ENCODE measurements at regions not wholly inside any gene's neighbourhood (a gene's known extent, or its start where the extent isn't known, plus 50 kb on each side); places are given as distances from the start of the nearest gene placed in this dataset.

DNA sequence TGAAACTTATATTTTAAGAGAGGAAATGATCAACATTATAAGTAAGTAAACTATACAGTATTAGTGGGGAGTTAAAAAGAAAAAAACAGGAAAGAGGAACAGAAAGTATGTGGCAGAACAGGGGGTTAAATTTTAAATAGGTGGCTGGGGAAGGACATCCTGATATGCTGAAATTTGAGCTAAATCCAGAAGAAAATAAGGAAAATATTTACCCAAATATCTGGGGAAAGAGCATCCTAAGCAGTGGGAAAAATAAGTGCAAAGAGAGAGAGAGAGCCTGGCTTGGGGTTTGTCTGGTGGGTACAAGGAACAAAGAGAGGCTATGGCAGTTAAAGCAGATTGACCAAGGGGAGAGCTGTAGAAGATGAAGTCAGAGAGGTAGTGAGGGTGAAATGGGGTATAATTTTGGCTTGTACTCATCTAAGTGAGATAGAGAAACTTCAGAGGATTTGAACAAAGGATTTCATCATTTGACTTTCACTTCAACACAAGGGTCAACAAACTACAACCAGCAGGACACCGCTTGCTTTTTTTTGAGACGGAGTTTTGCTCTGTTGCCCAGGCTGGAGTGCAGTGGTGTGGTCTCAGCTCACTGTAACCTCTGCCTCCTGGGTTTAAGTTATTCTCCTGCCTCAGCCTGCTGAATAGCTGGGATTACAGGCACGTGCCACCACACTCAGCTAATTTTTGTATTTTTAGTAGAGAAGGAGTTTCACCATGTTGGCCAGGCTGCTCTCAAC lies 328.4 kb upstream of the CNR1 start:
- no peak for TF ChIP-seq FOXP2 (optimal IDR thresholded peaks at IDR 0.05; ENCODE audit: control extremely low read depth, extremely low read length, insufficient read depth)
- no peak for TF ChIP-seq POLR2AphosphoS5 (IDR thresholded peaks at IDR 0.05; ENCODE audit: borderline replicate concordance, low read depth, low read length)
- TF ChIP-seq EZH2 (IDR thresholded peaks at IDR 0.05) = no peak
- no peak overlapping the region for H3K9ac ChIP-seq (ENCODE audit: insufficient read length)
- no peaks in the 10 kb centered on the region for H3K9me3 ChIP-seq (ENCODE audit: low read depth, low read length)
- DNase-seq (ENCODE audit: low read depth, low spot score) = no peak
- H3K36me3 ChIP-seq (ENCODE audit: insufficient read depth, low read length) = no peaks in the 10 kb centered on the region
- H3K27ac ChIP-seq = no peak overlapping the region
- H3K4me3 ChIP-seq = no peak overlapping the region

DNA sequence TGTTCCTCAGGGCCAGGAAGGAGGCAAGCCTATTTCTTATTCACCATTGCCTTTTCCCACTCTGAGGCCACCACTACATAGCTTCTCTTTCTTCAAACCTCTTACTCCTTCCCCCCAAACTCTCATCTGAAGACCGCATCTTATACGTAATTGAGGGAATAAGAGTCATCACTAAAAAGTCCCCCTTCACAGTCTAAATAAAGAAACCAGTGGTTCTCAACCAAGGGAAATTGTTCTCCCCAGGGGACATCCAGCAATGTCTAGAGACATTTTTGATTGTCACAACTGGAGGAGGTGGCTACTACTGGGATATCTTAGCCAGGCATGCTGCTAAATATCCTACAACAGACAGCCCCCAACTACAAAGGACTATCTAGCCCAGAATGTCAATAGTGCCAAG lies 327.6 kb upstream of the CNR1 start:
- no peak for TF ChIP-seq EZH2 (IDR thresholded peaks at IDR 0.05)
- no peak for TF ChIP-seq POLR2AphosphoS5 (IDR thresholded peaks at IDR 0.05; ENCODE audit: borderline replicate concordance, low read depth, low read length)
- no peak for TF ChIP-seq FOXP2 (optimal IDR thresholded peaks at IDR 0.05; ENCODE audit: control extremely low read depth, extremely low read length, insufficient read depth)
- Histone ChIP-seq H3K27ac (no peak overlapping the region), H3K9me3 (ENCODE audit: low read depth, low read length) (no peaks in the 10 kb centered on the region), H3K9ac (ENCODE audit: insufficient read length) (no peak overlapping the region), H3K36me3 (ENCODE audit: insufficient read depth, low read length) (no peaks in the 10 kb centered on the region), H3K4me3 (no peak overlapping the region)
- no peak for DNase-seq (ENCODE audit: low read depth, low spot score)

DNA sequence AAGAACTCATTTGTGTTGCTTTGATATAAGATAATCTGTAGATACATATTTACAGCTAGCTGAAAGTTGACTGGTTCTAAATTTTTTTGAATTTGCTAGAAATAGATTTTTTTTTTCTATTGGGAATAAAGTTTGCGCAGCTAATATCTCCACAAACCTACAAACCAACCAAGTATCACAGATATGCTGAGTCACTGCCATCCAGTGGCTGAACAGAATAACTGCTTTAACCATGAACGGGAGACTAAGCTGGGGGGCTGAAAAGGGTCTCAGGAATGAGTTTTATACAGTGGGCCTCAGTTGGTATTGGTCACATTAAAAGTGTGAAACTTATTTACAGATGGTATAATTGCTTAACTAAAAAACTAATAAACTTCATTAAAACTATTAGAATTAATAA lies 326.7 kb upstream of the CNR1 start:
- TF ChIP-seq POLR2AphosphoS5 (IDR thresholded peaks at IDR 0.05; ENCODE audit: borderline replicate concordance, low read depth, low read length) (no peak), EZH2 (IDR thresholded peaks at IDR 0.05) (no peak), FOXP2 (optimal IDR thresholded peaks at IDR 0.05; ENCODE audit: control extremely low read depth, extremely low read length, insufficient read depth) (no peak)
- Histone ChIP-seq H3K27ac (no peak overlapping the region), H3K36me3 (ENCODE audit: insufficient read depth, low read length) (no peaks in the 10 kb centered on the region), H3K9ac (ENCODE audit: insufficient read length) (no peak overlapping the region), H3K4me3 (no peak overlapping the region), H3K9me3 (ENCODE audit: low read depth, low read length) (no peaks in the 10 kb centered on the region)
- peak; percentile 3 for DNase-seq (ENCODE audit: low read depth, low spot score)

DNA sequence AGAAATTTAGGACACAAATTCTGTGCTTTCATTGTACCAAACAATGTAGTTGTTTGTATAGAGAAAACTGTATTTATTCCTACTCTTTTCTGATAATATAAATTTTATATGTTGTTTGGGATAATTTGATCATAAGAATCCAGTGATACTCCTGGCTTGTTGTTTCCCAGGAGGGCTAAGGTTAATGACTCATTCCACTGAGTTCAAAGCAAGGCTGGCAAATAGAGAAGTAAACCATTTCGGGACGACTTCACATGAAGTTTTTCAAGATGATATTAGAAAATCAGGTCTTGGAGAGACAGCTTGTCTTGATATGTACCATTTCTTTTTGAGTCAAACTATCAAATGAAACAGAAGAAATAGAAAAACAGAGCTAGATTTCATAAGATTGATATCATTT lies 326.1 kb upstream of the CNR1 start:
- Histone ChIP-seq H3K9me3 (ENCODE audit: low read depth, low read length) (no peaks in the 10 kb centered on the region), H3K9ac (ENCODE audit: insufficient read length) (no peak overlapping the region), H3K27ac (no peak overlapping the region), H3K36me3 (ENCODE audit: insufficient read depth, low read length) (no peaks in the 10 kb centered on the region), H3K4me3 (no peak overlapping the region)
- no peak for DNase-seq (ENCODE audit: low read depth, low spot score)
- TF ChIP-seq FOXP2 (optimal IDR thresholded peaks at IDR 0.05; ENCODE audit: control extremely low read depth, extremely low read length, insufficient read depth) (no peak), POLR2AphosphoS5 (IDR thresholded peaks at IDR 0.05; ENCODE audit: borderline replicate concordance, low read depth, low read length) (no peak), EZH2 (IDR thresholded peaks at IDR 0.05) (no peak)

DNA sequence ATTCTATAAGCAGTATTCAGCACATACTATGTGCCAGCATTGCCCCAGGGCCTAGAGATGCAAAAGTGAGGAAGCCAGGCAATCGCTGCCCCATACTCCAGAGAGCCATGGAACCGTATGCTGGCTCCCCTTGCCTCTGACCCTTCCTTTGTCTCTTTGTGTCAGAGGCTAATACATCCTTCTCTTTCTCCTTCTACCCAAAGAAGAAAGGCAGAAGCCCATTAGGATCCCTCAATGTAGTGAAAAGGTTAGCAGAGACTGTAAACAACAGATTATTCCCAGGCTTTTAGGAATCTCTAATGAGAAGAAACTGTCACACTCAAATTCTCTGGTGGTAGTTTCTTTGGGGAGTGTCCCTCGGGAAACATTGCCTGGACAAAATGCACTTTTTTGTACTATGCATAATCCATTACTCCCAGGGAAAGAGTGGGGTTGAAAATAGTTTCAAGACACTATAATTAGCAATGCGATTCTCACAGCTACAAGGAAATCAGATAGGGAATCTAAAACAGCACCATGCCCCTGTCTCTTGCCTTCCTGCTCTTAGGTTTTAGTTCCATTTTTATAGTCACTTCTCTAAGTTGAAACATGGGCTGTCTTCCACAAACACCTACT lies 325.2 kb upstream of the CNR1 start:
- Histone ChIP-seq H3K27ac (no peak overlapping the region), H3K36me3 (ENCODE audit: insufficient read depth, low read length) (no peaks in the 10 kb centered on the region), H3K9ac (ENCODE audit: insufficient read length) (no peak overlapping the region), H3K9me3 (ENCODE audit: low read depth, low read length) (no peaks in the 10 kb centered on the region), H3K4me3 (no peak overlapping the region)
- no peak for DNase-seq (ENCODE audit: low read depth, low spot score)
- TF ChIP-seq EZH2 (IDR thresholded peaks at IDR 0.05) (no peak), POLR2AphosphoS5 (IDR thresholded peaks at IDR 0.05; ENCODE audit: borderline replicate concordance, low read depth, low read length) (no peak), FOXP2 (optimal IDR thresholded peaks at IDR 0.05; ENCODE audit: control extremely low read depth, extremely low read length, insufficient read depth) (no peak)

DNA sequence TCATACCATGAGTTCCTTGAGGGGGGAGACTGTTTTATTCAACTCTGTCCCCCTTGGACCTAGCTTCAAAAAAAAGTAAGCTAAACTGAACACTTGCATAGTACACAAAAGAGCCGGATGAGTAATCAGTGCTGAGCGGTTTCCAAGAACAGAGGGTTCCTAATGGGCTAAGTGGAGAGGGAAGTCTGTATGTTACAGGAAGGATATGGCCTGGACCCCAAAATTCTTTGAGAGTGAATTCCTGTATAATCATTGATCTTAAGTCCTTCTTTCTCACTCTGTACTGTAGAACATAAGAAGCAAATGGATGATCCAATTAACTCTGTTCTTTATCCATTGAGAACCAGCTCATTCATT lies 324.7 kb upstream of the CNR1 start:
- Histone ChIP-seq H3K36me3 (ENCODE audit: insufficient read depth, low read length) (no peaks in the 10 kb centered on the region), H3K9ac (ENCODE audit: insufficient read length) (no peak overlapping the region), H3K4me3 (no peak overlapping the region), H3K9me3 (ENCODE audit: low read depth, low read length) (no peaks in the 10 kb centered on the region), H3K27ac (no peak overlapping the region)
- no peak for DNase-seq (ENCODE audit: low read depth, low spot score)
- no peak for TF ChIP-seq EZH2 (IDR thresholded peaks at IDR 0.05)
- no peak for TF ChIP-seq POLR2AphosphoS5 (IDR thresholded peaks at IDR 0.05; ENCODE audit: borderline replicate concordance, low read depth, low read length)

DNA sequence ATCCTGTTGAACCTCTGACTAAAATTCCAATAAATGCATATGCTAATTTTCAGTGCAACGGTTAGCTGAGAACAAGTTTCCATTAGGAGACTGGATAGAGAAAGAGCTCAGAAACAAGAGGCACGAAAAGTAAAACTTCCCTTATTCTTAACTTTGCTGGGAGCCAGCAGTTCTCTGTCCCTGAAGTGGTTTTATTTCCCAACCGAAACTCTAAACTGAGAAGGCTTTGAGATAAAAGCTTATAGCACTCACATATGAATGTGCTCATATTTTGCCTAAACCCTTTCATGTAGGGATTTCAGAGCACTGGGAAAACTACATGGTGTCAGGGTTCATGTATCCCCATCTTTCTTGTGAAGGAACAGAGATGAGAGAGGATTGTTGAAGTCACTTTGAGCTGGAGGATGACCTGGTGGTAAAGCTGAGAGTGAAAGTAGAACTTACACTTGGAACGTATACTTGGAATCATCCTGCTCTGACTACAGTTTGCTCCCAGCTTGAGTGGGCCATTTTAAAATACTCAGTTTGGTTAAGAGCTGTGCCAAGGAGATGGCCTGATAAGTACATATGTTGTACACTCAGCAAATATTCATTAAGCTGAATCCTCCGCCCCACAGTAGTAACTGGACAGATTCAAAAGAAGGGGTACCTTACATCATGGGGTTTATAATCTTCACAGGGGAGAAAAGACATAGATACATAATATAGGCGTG lies 324.2 kb upstream of the CNR1 start:
- DNase-seq (ENCODE audit: low read depth, low spot score) = no peak
- Histone ChIP-seq H3K9me3 (ENCODE audit: low read depth, low read length) (no peaks in the 10 kb centered on the region), H3K4me3 (no peak overlapping the region), H3K36me3 (ENCODE audit: insufficient read depth, low read length) (no peaks in the 10 kb centered on the region), H3K27ac (no peak overlapping the region), H3K9ac (ENCODE audit: insufficient read length) (no peak overlapping the region)
- TF ChIP-seq FOXP2 (optimal IDR thresholded peaks at IDR 0.05; ENCODE audit: control extremely low read depth, extremely low read length, insufficient read depth) (no peak), POLR2AphosphoS5 (IDR thresholded peaks at IDR 0.05; ENCODE audit: borderline replicate concordance, low read depth, low read length) (no peak), EZH2 (IDR thresholded peaks at IDR 0.05) (no peak)

DNA sequence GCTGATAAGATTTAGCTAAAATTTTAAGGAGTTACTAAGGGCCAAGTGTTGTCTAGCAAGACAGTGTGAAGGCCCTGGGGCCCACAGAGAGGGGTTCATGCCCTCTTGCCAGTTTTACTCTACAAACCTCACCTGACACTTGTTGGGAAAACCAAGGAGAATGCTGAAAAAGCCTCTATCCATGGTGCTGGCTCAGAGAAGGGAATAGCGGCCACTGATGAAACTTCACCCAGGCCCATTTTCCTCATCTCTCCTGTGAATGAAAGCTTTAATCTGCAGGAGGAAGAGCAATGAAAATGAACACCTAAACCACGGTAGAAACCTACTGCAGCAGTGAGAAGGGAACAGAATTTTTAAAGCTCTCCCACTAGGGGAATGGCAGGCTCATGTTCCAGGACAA lies 317.3 kb upstream of the CNR1 start:
- H3K4me3 ChIP-seq = no peak overlapping the region
- no peak for DNase-seq (ENCODE audit: low read depth, low spot score)
- H3K27ac ChIP-seq = no peak overlapping the region
- no peaks in the 10 kb centered on the region for H3K36me3 ChIP-seq (ENCODE audit: insufficient read depth, low read length)
- H3K9ac ChIP-seq (ENCODE audit: insufficient read length) = no peak overlapping the region
- TF ChIP-seq EZH2 (IDR thresholded peaks at IDR 0.05) = no peak
- no peak for TF ChIP-seq FOXP2 (optimal IDR thresholded peaks at IDR 0.05; ENCODE audit: control extremely low read depth, extremely low read length, insufficient read depth)
- TF ChIP-seq POLR2AphosphoS5 (IDR thresholded peaks at IDR 0.05; ENCODE audit: borderline replicate concordance, low read depth, low read length) = no peak
- H3K9me3 ChIP-seq (ENCODE audit: low read depth, low read length) = no peaks in the 10 kb centered on the region
